ENCODE measurements at regions not wholly inside any gene's neighbourhood (a gene's known extent, or its start where the extent isn't known, plus 50 kb on each side); places are given as distances from the start of the nearest gene placed in this dataset.
A peak's percentile ranks its signal among the peaks of the same experiment; 100 is the strongest.
"Not testable (repeated sequence)": the region's sequence is repeated elsewhere in the genome, so short reads cannot be mapped to it uniquely, and the experiment has no call there.

GRCh38 chr3:104040896-104041295 is 1325.8 kb upstream of the ALCAM start:
- DNase-seq: no peak

DNA sequence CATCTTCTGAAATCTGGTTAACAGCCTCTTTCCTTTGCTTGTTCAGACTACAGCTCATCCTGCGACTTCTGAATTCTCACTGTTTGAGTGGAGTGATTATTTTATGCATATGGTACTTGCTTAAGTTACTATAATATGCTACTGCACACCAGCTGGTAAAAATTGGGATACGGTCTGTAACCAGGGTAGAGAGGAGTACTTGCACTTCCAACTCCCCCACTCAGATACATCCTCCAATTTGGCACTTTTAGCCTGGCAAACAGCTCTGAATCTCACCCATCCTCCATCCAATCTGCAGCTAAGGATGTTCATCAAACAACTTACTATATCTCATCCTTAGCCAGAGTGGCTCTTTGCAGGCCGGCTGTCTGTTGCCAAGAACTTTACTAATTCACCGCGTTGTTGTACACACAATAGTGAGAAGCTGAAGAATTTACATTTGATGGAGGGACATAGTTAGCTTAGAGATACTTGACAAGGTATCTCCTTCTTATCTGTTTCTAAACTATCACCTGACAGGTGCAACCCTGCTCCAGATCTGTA is 1323.6 kb upstream of the ALCAM start:
- not testable (repeated sequence) for DNase-seq

DNA sequence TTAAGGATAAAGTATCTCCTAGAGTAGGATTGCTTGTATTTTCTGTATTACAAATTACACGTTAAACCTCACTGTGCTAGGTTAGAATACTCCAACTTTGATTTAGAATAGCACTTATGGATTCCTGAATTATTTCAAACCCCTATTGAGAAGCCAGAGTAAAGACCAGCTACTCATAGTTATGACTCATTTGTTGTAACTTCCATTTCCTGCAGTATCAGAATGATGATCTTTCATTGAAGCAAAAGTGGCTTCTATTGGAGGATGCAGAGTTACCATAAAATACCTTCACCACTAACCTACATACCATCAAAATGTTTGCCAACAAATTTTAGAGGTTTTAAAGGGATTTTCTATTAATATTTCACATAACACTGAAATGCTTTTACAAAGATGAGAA is 1322.7 kb upstream of the ALCAM start:
- DNase-seq: peak; percentile 2

- peak; percentile 46 for DNase-seq
Observed at GRCh38 chr3:104066658-104067057, 1300.1 kb upstream of the ALCAM start.

GRCh38 chr3:104069114-104069513 is 1297.6 kb upstream of the ALCAM start:
- DNase-seq: peak; percentile 37

- no peak for DNase-seq
Observed at GRCh38 chr3:104070906-104071305, 1295.8 kb upstream of the ALCAM start.

- no peak for DNase-seq
Observed at GRCh38 chr3:104080088-104080626, 1286.6 kb upstream of the ALCAM start.

GRCh38 chr3:104088738-104089137 is 1278.0 kb upstream of the ALCAM start:
- no peak for DNase-seq

GRCh38 chr3:104089987-104090386 is 1276.7 kb upstream of the ALCAM start:
- not testable (repeated sequence) for DNase-seq

GRCh38 chr3:104101736-104102135 is 1265.0 kb upstream of the ALCAM start:
- DNase-seq: no peak

DNA sequence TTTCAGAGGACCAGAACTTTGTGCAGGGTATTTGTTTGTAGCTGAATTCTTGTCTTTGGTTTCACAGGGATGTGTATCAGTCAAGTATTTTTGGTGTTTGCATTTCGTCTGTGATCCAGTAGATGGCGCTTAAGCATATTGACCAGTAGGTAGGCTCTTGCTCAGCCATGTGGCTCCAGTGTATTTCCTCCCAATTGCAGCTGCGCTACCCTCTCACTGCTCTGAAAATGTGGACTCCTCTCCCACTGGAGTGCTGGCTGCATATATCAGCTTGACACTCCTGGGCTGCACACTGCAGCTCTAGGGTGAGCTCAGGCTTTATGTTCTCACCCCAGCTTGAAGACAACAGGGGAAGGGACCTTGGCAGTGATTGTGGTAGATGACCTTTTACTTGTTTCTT is 1264.3 kb upstream of the ALCAM start:
- peak; percentile 70 for DNase-seq

DNA sequence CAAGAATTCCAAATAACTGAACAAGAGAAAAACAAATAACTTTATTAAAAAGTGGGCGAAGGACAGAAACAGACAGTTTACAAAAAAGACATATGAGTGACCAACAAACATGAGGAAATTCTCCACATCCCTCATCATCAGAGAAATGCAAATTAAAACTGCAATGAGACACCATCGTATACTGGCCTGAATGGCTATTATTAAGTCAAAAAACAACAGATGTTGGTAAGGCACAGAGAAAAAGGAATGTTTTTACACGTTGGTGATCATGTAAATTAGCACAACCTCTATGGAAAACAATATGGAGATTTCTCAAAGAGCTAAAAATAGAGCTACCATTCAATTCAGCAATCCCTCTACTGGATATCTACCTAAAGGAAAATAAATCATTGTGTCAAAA is 1260.4 kb upstream of the ALCAM start:
- no peak for DNase-seq

GRCh38 chr3:104108522-104108921 is 1258.2 kb upstream of the ALCAM start:
- DNase-seq: no peak

GRCh38 chr3:104126463-104126862 is 1240.2 kb upstream of the ALCAM start:
- no peak for DNase-seq

DNA sequence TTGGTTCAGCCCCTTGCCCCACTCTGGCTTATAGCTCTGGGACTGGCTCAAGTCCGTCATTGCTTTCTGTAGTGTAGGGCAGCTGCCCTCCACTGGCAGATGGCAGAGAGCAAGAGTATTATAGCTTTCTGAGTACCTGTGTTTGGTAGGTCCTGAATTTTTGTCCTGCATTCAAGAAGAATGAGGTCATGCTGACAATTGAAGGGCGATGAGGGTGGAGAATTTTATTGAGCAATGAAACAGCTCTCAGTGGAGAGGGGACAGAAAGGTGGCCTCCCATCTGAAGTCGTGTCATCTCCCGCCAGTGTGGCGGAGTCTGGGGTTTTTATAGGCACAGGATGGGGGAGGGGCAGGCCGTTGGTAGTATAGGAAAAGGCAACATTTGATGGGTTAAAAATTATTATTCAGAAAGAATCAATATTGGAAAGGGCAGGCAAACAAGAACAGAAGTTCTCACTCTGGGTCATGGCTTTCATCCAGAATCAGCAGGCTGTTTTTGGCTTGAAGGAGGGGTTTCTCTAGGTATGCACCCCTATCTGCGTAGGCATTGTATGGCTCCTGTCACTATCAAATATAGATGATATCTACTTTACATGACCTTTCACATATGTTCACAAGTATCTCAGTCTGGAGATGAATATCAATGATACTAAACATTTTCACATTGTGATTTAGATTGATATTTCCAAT is 1239.7 kb upstream of the ALCAM start:
- DNase-seq: no peak

DNA sequence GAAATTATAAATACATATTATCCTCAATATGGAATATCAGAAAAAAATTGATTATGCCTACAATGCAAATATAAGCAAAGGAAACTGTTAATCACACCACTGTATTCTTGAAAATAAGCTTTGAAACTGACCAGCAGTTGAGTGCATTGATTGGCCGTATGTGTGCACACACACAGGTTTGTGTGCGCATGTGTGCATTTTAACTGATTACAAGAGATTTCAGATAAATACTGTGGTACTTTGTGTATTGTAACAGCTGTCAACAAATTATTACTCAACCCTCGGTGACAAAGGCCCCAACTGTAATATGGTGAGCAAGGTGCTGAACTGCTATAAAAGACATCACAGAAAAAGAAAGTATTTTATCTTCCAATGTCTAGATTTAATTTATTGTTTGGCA is 1238.9 kb upstream of the ALCAM start:
- DNase-seq: no peak

DNA sequence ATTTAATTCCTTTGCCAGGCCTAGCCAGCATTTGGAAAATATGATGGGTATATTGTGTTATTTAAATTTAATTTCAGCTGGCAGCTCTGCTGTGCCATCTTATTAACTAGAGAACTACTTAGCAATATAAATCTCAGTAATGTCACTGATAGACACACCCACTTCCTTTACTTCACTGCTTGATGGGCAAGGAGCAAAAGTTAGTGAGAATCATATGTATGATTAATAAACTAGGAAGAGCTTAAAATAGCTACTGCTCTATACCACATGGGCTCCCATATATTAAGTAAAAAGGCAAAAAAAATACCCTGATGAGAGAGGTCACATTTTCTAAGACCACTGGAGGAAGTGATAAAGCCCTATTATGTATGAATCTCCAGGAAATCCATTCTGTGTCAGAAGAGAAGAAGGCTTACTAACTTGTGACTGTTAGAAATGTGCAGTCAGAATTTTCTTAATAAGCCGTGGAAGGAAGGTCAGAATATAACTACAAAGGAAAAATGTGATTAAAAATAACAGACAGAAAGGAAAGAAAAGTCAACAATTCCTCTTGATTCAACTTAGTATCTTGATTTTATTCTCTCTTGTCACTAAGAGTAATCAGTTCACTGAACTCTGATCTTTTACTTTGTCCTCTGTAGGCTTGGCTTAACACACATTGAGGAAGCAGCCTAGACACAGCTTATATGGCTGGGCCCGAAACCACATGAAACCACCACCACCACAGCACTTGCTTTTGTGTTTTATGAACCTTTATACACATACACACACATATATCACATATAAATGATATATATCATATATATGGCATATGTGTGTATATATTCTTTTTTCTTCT is 1233.9 kb upstream of the ALCAM start:
- DNase-seq: peak; percentile 12

GRCh38 chr3:104133630-104134029 is 1233.1 kb upstream of the ALCAM start:
- no peak for DNase-seq

- no peak for DNase-seq
Observed at GRCh38 chr3:104137116-104137515, 1229.6 kb upstream of the ALCAM start.

- no peak for DNase-seq
Observed at GRCh38 chr3:104145164-104145563, 1221.5 kb upstream of the ALCAM start.

- no peak for DNase-seq
Observed at GRCh38 chr3:104149154-104149553, 1217.6 kb upstream of the ALCAM start.

GRCh38 chr3:104150724-104151123 is 1216.0 kb upstream of the ALCAM start:
- no peak for DNase-seq

DNA sequence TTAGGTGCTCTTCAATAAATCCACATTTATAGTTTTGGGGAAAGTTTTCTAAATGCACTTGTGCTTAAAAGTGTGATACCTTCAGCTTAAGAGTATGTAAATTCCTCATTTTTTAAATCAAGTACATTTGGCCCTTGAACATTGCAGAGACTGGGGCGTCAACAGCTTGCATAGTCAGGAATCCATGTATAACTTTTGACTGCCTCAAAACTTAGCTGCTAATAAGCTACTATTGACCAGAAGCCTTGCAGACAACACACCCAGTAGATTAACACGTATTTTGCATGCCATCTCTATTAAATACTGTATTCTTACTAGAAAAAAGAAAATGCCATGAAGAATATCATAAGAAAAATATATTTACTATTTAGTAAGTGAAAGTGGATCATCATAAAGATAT is 1211.8 kb upstream of the ALCAM start:
- DNase-seq: no peak

GRCh38 chr3:104165866-104166265 is 1200.8 kb upstream of the ALCAM start:
- DNase-seq: no peak
